DOHH2 (cell line): ENCODE measurements at regions not wholly inside any gene's neighbourhood (a gene's known extent, or its start where the extent isn't known, plus 50 kb on each side); places are given as distances from the start of the nearest gene placed in this dataset.

Source experiments
- H3F3A ChIP-seq: fragments of 200-600 bp; sonication (generic), shearing (Covaris generic); 2 replicates; pipeline ENCODE4 v1.6.0; 2016; ENCODE audit warnings: antibody characterized with exemption, mild to moderate bottlenecking; ENCODE audit not compliant: control insufficient read depth, insufficient read depth
- H3K27ac ChIP-seq: fragments of 200-600 bp; sonication (generic); 2 replicates; pipeline ENCODE4 v1.5.1; 2014; ENCODE audit warnings: low read depth, mild to moderate bottlenecking, low read length, moderate library complexity
- H3K27me3 ChIP-seq: fragments of 200-600 bp; sonication (generic); 2 replicates; pipeline ENCODE4 v1.6.1; 2014; ENCODE audit warnings: mild to moderate bottlenecking, low read length, mixed read lengths; ENCODE audit not compliant: control insufficient read depth
- H3K36me3 ChIP-seq: fragments of 200-600 bp; sonication (generic); 2 replicates; pipeline ENCODE4 v1.6.1; 2014; ENCODE audit warnings: mild to moderate bottlenecking, low read length, moderate library complexity, mixed read lengths; ENCODE audit not compliant: control insufficient read depth
- H3K4me1 ChIP-seq: fragments of 200-600 bp; sonication (generic); 2 replicates; pipeline ENCODE4 v1.6.1; 2014; ENCODE audit warnings: mild to moderate bottlenecking, low read length, mixed read lengths; ENCODE audit not compliant: control insufficient read depth
- H3K4me2 ChIP-seq: fragments of 200-600 bp; sonication (generic); 2 replicates; pipeline ENCODE4 v1.6.0; 2014; ENCODE audit warnings: mild to moderate bottlenecking, low read length, moderate library complexity
- H3K4me3 ChIP-seq: fragments of 200-600 bp; sonication (generic); 2 replicates; pipeline ENCODE4 v1.5.1; 2014; ENCODE audit warnings: mild to moderate bottlenecking, low read length, mixed read lengths
- H3K79me2 ChIP-seq: fragments of 200-600 bp; sonication (generic); 2 replicates; pipeline ENCODE4 v1.6.1; 2014; ENCODE audit warnings: mild to moderate bottlenecking, low read length, mixed read lengths; ENCODE audit not compliant: control insufficient read depth
- H3K9me2 ChIP-seq: fragments of 200-600 bp; sonication (generic); replicated peaks from 2 replicates; pipeline ENCODE4 v1.6.1; 2014; ENCODE audit warnings: mild to moderate bottlenecking, low read length, mixed read lengths; ENCODE audit not compliant: control insufficient read depth
- H3K9me3 ChIP-seq: fragments of 200-600 bp; sonication (generic); 2 replicates; pipeline ENCODE4 v1.6.1; 2014; ENCODE audit warnings: antibody characterized with exemption, low read length, mixed read lengths; ENCODE audit not compliant: control insufficient read depth, insufficient read depth
- H4K20me1 ChIP-seq: fragments of 200-600 bp; sonication (generic); 2 replicates; pipeline ENCODE4 v1.6.0; 2014; ENCODE audit warnings: low read depth, mild to moderate bottlenecking, antibody characterized with exemption, low read length, moderate library complexity; ENCODE audit not compliant: control insufficient read depth, insufficient read depth
- CTCF ChIP-seq: fragments of 200-600 bp; sonication (generic); IDR thresholded peaks from one replicate; pipeline ENCODE4 v1.5.1; 2014; ENCODE audit warnings: antibody characterized with exemption, mild to moderate bottlenecking, low read depth, low read length; ENCODE audit not compliant: poor library complexity, severe bottlenecking
- EZH2phosphoT487 ChIP-seq: fragments of 200-600 bp; sonication (generic); IDR thresholded peaks from 2 replicates; pipeline ENCODE4 v1.6.1; 2017; ENCODE audit warnings: borderline replicate concordance, mild to moderate bottlenecking, antibody characterized with exemption, low read length, moderate library complexity, mixed read lengths

- TF ChIP-seq EZH2phosphoT487 (no peak), CTCF (no peak)
- Histone ChIP-seq H3K4me1 (no peaks in the 10 kb centered on the region), H4K20me1 (no peaks in the 10 kb centered on the region), H3K4me2 (no peak overlapping the region), H3K27ac (no peak overlapping the region), H3K27me3 (peaks cover 15% of the 10 kb centered on the region), H3K79me2 (no peaks in the 10 kb centered on the region), H3F3A (no peaks in the 10 kb centered on the region), H3K9me3 (no peaks in the 10 kb centered on the region), H3K36me3 (no peaks in the 10 kb centered on the region), H3K9me2 (no peaks in the 10 kb centered on the region), H3K4me3 (no peak overlapping the region)
Measured at GRCh38 chr1:63124666-63125191, 197.6 kb upstream of the FOXD3 start.

GRCh38 chr1:63126104-63126503 lies 196.3 kb upstream of the FOXD3 start:
- H3K4me1 ChIP-seq = no peaks in the 10 kb centered on the region
- no peak overlapping the region for H3K4me3 ChIP-seq
- H3K9me3 ChIP-seq = no peaks in the 10 kb centered on the region
- H3K27me3 ChIP-seq = peaks cover 15% of the 10 kb centered on the region
- H3K9me2 ChIP-seq = no peaks in the 10 kb centered on the region
- H3K27ac ChIP-seq = no peak overlapping the region
- no peak overlapping the region for H3K4me2 ChIP-seq
- no peak for TF ChIP-seq EZH2phosphoT487
- TF ChIP-seq CTCF = no peak
- no peaks in the 10 kb centered on the region for H3K36me3 ChIP-seq
- H4K20me1 ChIP-seq = no peaks in the 10 kb centered on the region
- no peaks in the 10 kb centered on the region for H3K79me2 ChIP-seq
- no peaks in the 10 kb centered on the region for H3F3A ChIP-seq

DNA sequence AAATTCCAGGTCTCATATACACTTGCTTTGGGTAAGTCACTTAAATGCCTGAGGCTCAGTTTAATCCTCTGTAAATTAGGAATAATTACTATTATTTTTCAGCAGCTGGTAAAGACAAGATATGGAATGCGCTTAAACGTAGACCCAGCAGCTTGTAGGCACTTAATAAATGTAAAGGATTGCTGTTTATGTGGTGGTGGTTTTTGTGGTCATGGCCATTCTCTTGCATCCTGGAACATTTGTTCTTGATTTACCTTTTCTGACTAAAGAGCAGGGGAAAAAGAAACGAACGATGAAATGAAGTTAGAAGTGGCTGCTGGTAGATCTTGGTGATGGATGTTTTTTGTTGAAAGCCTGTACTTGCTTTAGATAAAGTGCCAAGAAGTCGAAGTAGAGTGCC lies 195.0 kb upstream of the FOXD3 start:
- Histone ChIP-seq H3K27ac (no peak overlapping the region), H4K20me1 (no peaks in the 10 kb centered on the region), H3K36me3 (no peaks in the 10 kb centered on the region), H3K4me3 (no peak overlapping the region), H3F3A (no peaks in the 10 kb centered on the region), H3K79me2 (no peaks in the 10 kb centered on the region), H3K9me2 (no peaks in the 10 kb centered on the region), H3K4me2 (no peak overlapping the region), H3K4me1 (no peaks in the 10 kb centered on the region), H3K9me3 (no peaks in the 10 kb centered on the region), H3K27me3 (peaks cover 15% of the 10 kb centered on the region)
- TF ChIP-seq CTCF = no peak
- no peak for TF ChIP-seq EZH2phosphoT487

GRCh38 chr1:63128556-63128955 lies 193.8 kb upstream of the FOXD3 start:
- Histone ChIP-seq H3K79me2 (no peaks in the 10 kb centered on the region), H3K27ac (no peak overlapping the region), H3K9me3 (no peaks in the 10 kb centered on the region), H3K27me3 (peaks cover 10% of the 10 kb centered on the region; the same call in 1 of the 2 replicates), H4K20me1 (no peaks in the 10 kb centered on the region), H3K4me3 (no peak overlapping the region), H3K9me2 (no peaks in the 10 kb centered on the region), H3F3A (no peaks in the 10 kb centered on the region), H3K36me3 (no peaks in the 10 kb centered on the region), H3K4me1 (no peaks in the 10 kb centered on the region), H3K4me2 (no peak overlapping the region)
- no peak for TF ChIP-seq CTCF
